Ectodermal cell (in vitro differentiated cells): ENCODE measurements at regions not wholly inside any gene's neighbourhood (a gene's known extent, or its start where the extent isn't known, plus 50 kb on each side); places are given as distances from the start of the nearest gene placed in this dataset.

Experiments
- H3K27ac ChIP-seq: 2 replicates; pipeline ENCODE4 v1.7.0; 2013; ENCODE audit warnings: mild to moderate bottlenecking, low read depth, low read length; ENCODE audit not compliant: insufficient read depth, poor library complexity, severe bottlenecking
- H3K27me3 ChIP-seq: 2 replicates; pipeline ENCODE4 v1.7.0; 2013; ENCODE audit warnings: mild to moderate bottlenecking, low read length; ENCODE audit not compliant: insufficient read depth, control insufficient read depth, poor library complexity, severe bottlenecking
- H3K36me3 ChIP-seq: one replicate; pipeline ENCODE4 v1.7.0; 2013; ENCODE audit warnings: low read length; ENCODE audit not compliant: control insufficient read depth, insufficient read depth
- H3K4me1 ChIP-seq: one replicate; pipeline ENCODE4 v1.7.0; 2013; ENCODE audit warnings: low read length; ENCODE audit not compliant: control insufficient read depth, insufficient read depth
- H3K4me3 ChIP-seq: 2 replicates; pipeline ENCODE4 v1.7.0; 2013; ENCODE audit warnings: low read depth, low read length, control low read depth; ENCODE audit not compliant: insufficient read depth
- H3K9me3 ChIP-seq: 2 replicates; pipeline ENCODE4 v1.7.0; 2013; ENCODE audit warnings: mild to moderate bottlenecking, low read length, moderate library complexity; ENCODE audit not compliant: control insufficient read depth
- WGBS, 2 experiments: methylation state at CpG; one replicate each; pipeline ENCODE4 v1.1.7; 2013; ENCODE audit warnings: missing lambda C conversion rate in 2 of 2; 5-methylcytosine and 5-hydroxymethylcytosine counted together

DNA sequence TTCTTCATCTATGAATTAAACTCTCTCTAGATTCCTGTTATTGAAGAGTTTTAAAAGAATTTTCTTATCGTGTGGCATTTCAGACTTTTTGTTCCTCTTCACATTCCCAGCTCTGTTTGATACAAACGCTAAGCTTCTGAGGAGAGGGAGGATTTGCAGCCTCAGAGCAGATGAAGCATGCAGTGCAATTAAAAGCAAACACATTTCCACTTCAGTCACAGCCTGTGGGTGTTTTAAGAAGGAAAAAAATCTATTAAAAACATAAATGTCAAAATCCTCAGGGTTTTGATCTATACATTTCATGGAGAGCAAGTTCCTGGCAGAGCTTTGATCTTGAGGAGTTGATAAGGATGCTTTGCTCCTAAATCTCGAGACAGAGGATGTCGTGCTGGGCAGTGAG is 442.4 kb upstream of the BOD1L1 start:
- no peak overlapping the region for H3K27ac ChIP-seq
- peaks cover 5% of the 10 kb centered on the region for H3K9me3 ChIP-seq
- H3K27me3 ChIP-seq: no peaks in the 10 kb centered on the region
- H3K4me3 ChIP-seq: no peak overlapping the region
- no peaks in the 10 kb centered on the region for H3K36me3 ChIP-seq
- peaks cover 5% of the 10 kb centered on the region for H3K4me1 ChIP-seq
- WGBS, 2 experiments: 80 to 91% methylated on average over 3 to 4 of the region's 4 CpGs

DNA sequence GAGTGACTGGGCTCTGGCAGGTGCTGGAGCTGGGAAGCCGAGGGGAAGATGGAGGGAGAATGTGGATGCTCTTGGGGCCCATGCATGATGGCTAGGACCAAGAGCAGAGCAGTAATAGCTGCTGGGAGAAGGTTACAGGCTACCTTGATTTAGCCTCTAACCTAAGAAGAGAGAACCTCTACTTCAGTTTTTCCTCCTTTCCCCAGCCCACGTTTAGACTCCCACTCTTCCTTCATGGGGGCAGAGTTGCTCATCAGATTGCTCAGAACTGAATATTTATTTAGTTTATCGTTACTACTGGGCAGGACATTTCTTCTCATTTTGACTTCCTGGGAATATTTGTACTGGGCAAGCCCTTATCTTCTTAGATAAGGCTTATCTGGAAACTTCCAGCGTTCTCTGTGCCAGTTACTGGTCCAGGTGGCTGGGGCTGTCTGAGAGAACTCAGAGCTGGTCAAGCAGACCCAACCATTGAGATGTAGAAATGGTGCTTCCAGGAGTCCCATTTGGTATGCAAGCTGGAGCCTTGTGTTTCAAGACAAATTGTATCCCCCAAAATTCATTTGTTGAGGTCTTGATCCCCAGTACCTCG is 442.9 kb upstream of the BOD1L1 start:
- Histone ChIP-seq H3K36me3 (no peaks in the 10 kb centered on the region), H3K9me3 (peaks cover 5% of the 10 kb centered on the region), H3K4me3 (no peak overlapping the region), H3K27me3 (no peaks in the 10 kb centered on the region), H3K4me1 (peaks cover 1% of the 10 kb centered on the region), H3K27ac (no peak overlapping the region)
- WGBS, 2 experiments: 96% methylated on average over 5 of the region's 5 CpGs

- H3K4me1 ChIP-seq: no peaks in the 10 kb centered on the region
- peaks cover 5% of the 10 kb centered on the region for H3K9me3 ChIP-seq
- no peak overlapping the region for H3K27ac ChIP-seq
- no peaks in the 10 kb centered on the region for H3K36me3 ChIP-seq
- H3K27me3 ChIP-seq: no peaks in the 10 kb centered on the region
- no peak overlapping the region for H3K4me3 ChIP-seq
These were observed 445.0 kb upstream of the BOD1L1 start for GRCh38 chr4:14072506-14072905.

DNA sequence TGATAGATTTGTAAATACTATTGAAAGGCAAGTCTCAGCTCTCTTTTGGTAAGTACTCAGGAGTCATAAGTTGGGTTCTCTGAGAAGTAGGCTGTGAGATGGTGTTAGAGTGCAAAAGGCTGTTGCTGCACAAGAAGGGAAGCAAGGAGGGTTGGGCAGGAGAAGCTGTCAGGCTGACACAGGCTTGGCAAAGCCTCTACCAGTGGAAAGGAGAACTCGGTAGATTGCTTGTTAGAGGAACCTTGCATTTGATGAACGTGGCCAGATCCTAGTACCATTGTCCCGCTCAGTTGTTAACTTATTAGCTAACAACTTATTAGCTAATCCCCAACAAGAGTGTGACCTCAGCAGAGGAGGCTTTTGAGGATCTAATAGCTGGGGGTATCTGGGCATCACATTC is 449.3 kb upstream of the BOD1L1 start:
- Histone ChIP-seq H3K4me1 (no peaks in the 10 kb centered on the region), H3K4me3 (no peak overlapping the region), H3K36me3 (no peaks in the 10 kb centered on the region), H3K27me3 (no peaks in the 10 kb centered on the region), H3K27ac (no peak overlapping the region), H3K9me3 (peaks cover 5% of the 10 kb centered on the region)
- WGBS, 2 experiments: 97 to 98% methylated on average over 3 of the region's 3 CpGs

DNA sequence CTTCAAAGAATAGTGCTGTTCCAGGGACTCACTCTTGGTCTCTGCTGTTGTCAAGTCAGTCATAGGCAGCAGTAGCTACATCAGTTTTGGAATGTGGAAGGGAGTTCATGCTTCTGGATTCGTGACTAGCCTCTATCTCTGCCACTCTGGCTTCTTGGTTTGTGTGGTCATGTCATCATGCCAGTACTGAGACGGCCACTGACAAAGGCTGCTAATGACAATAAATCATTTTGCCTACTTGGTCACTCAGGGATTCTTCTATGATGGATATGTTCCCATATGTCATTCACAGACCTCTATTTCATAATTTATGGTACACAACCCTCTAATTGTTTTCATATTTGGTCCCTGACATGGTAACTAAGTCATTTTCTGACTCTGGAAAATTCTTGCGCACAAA is 450.8 kb upstream of the BOD1L1 start:
- H3K36me3 ChIP-seq: no peaks in the 10 kb centered on the region

GRCh38 chr4:14079601-14080000 is 452.1 kb upstream of the BOD1L1 start:
- Histone ChIP-seq H3K36me3 (no peaks in the 10 kb centered on the region), H3K4me1 (no peaks in the 10 kb centered on the region)
- 95 to 100% methylated on average over 1 of the region's 1 CpG for WGBS, 2 experiments

More for the DNA sequence above, 450.8 kb upstream of the BOD1L1 start:
- Histone ChIP-seq H3K27ac (no peak overlapping the region), H3K27me3 (no peaks in the 10 kb centered on the region), H3K9me3 (peaks cover 5% of the 10 kb centered on the region), H3K4me1 (no peaks in the 10 kb centered on the region), H3K4me3 (no peak overlapping the region)
- WGBS, 2 experiments: 86 to 95% methylated on average over 3 of the region's 3 CpGs

DNA sequence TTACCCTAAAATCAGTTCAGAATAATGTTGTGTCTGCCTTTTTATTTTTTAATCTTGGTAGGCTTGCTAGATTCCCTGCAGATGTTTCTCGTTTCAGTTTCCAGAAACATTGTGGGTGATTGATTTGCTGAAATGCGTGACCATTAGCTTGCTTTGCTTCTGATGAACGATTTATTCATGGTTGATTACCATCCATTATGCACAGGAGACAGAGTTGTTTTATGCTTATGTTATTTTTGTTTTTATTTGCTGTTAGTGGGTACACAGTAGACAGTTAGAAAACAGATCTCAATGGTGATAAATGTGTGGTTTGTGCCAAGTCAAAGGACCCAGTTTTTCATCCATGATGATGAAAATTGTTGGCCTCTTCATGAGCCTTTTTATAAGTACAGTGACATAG is 455.6 kb upstream of the BOD1L1 start:
- Histone ChIP-seq H3K4me3 (no peak overlapping the region), H3K36me3 (no peaks in the 10 kb centered on the region), H3K27me3 (no peaks in the 10 kb centered on the region), H3K9me3 (no peaks in the 10 kb centered on the region), H3K4me1 (no peaks in the 10 kb centered on the region), H3K27ac (no peak overlapping the region)
- WGBS, 2 experiments: 93 to 96% methylated on average over 3 of the region's 3 CpGs

More at GRCh38 chr4:14079601-14080000, 452.1 kb upstream of the BOD1L1 start:
- Histone ChIP-seq H3K27ac (no peak overlapping the region), H3K27me3 (no peaks in the 10 kb centered on the region), H3K4me3 (no peak overlapping the region), H3K9me3 (no peaks in the 10 kb centered on the region)

- H3K36me3 ChIP-seq: no peaks in the 10 kb centered on the region
These were observed 457.1 kb upstream of the BOD1L1 start for GRCh38 chr4:14084598-14084997.

DNA sequence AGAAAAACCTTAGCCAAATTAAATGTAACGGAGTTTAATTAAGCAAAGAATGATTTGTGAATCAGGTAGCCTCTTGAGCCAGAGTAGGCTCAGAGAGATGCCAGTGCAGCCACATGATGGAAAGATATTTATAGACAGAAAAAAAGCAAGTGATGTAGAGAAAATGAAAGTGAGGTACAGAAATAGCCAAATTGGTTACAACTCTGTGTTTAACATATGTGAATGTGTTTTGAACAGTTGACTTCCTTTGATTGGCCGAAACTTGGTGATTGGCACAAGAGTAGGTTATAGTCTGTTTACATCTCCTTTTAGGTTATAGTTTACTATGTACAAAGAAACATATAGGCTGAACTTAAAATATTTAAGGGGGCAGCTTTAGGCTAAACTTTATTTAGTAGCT is 459.9 kb upstream of the BOD1L1 start:
- H3K4me1 ChIP-seq: no peaks in the 10 kb centered on the region
- H3K4me3 ChIP-seq: no peak overlapping the region
- H3K27me3 ChIP-seq: no peaks in the 10 kb centered on the region
- H3K27ac ChIP-seq: no peak overlapping the region
- no peaks in the 10 kb centered on the region for H3K9me3 ChIP-seq
- no peaks in the 10 kb centered on the region for H3K36me3 ChIP-seq
- WGBS, 2 experiments: 96 to 97% methylated on average over 1 to 2 of the region's 2 CpGs

More at GRCh38 chr4:14084598-14084997, 457.1 kb upstream of the BOD1L1 start:
- Histone ChIP-seq H3K4me3 (no peak overlapping the region), H3K4me1 (no peaks in the 10 kb centered on the region), H3K27ac (no peak overlapping the region), H3K27me3 (no peaks in the 10 kb centered on the region), H3K9me3 (no peaks in the 10 kb centered on the region)
- 9 to 48% methylated on average over 1 to 2 of the region's 2 CpGs for WGBS, 2 experiments

DNA sequence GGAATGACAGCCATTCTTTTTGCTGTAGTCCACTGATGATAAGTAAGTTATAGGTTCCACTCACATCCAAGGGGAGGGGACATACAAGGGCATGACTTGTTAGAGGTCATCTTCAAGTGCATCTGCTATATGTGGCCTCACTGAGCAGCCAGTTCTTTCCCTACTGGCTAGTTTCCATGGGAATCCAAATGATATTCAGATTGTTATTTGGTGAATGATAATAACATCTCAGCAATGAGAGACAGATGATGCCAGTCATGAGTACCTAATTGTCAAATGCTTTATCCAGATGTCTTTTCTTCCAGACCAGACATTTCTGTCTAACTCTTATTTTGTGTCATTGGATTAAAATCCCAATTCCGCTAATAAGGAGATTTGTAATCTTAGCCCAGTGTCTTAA is 460.4 kb upstream of the BOD1L1 start:
- H3K27me3 ChIP-seq: no peaks in the 10 kb centered on the region
- no peaks in the 10 kb centered on the region for H3K9me3 ChIP-seq
- 100% methylated on average over 1 of the region's 1 CpG for WGBS, 2 experiments
- no peak overlapping the region for H3K4me3 ChIP-seq
- no peak overlapping the region for H3K27ac ChIP-seq
- no peaks in the 10 kb centered on the region for H3K4me1 ChIP-seq
- no peaks in the 10 kb centered on the region for H3K36me3 ChIP-seq

- H3K4me3 ChIP-seq: no peak overlapping the region
- no peaks in the 10 kb centered on the region for H3K9me3 ChIP-seq
- H3K27ac ChIP-seq: no peak overlapping the region
- no peaks in the 10 kb centered on the region for H3K27me3 ChIP-seq
- no peaks in the 10 kb centered on the region for H3K36me3 ChIP-seq
- no peaks in the 10 kb centered on the region for H3K4me1 ChIP-seq
These were observed 464.0 kb upstream of the BOD1L1 start for GRCh38 chr4:14091531-14091930.
